ENCODE measurements at regions not wholly inside any gene's neighbourhood (a gene's known extent, or its start where the extent isn't known, plus 50 kb on each side); places are given as distances from the start of the nearest gene placed in this dataset.

DNA sequence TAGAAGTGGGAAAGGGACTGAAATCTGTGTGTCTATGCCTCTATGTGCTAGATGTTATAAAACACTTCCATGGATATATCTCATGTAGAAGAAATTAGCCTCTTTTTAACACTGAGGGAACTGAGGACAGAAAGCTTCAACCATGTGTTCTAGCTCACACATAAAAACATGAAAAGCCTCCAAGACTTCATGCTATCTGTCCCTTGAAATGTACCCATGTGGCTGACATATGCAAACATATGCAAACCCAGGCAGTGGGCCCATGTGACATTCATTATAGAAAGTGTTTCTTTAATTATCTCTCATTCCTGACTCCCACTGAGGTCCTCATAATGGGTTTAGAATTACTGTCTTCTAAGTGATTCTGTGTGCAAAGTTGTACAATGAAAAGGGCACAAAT lies 134.7 kb upstream of the MAF start:
- intact Hi-C loops (cut with DNase I; ENCODE audit: low total_unique reads), result no loop called here
- Histone ChIP-seq H3K4me3 (no peak overlapping the region), H3K36me3 (no peaks in the 10 kb centered on the region), H3K4me1 (no peaks in the 10 kb centered on the region), H3K27ac (no peak overlapping the region), H3K27me3 (no peaks in the 10 kb centered on the region), H3K9me3 (no peaks in the 10 kb centered on the region)
- DNase-seq, result no peak
- TF ChIP-seq CTCF (IDR thresholded peaks at IDR 0.05), result no peak

GRCh38 chr16:79734721-79735120 lies 134.2 kb upstream of the MAF start:
- TF ChIP-seq CTCF (IDR thresholded peaks at IDR 0.05), result no peak
- H3K9me3 ChIP-seq, result no peaks in the 10 kb centered on the region
- no peak overlapping the region for H3K4me3 ChIP-seq
- DNase-seq, result no peak
- H3K4me1 ChIP-seq, result no peaks in the 10 kb centered on the region
- intact Hi-C loops (cut with DNase I; ENCODE audit: low total_unique reads), result no loop called here
- H3K27me3 ChIP-seq, result no peaks in the 10 kb centered on the region
- H3K36me3 ChIP-seq, result no peaks in the 10 kb centered on the region
- no peak overlapping the region for H3K27ac ChIP-seq

DNA sequence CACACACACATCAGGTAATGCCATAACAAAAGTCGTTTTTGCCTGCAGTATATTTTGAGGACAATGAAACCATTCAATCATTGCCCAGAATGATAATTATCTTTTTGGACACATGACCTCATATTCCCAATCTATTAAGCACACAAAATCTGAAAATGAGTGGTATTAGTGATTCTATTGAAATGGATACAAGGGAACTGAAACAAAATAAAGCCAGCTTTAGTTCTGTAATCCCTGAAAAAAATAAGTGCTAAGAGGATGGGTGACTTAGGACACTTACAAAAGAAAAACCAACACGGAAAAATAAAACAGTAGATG lies 128.3 kb upstream of the MAF start:
- TF ChIP-seq CTCF (IDR thresholded peaks at IDR 0.05), result no peak
- Histone ChIP-seq H3K9me3 (no peaks in the 10 kb centered on the region), H3K4me3 (no peak overlapping the region), H3K36me3 (no peaks in the 10 kb centered on the region), H3K27ac (no peak overlapping the region), H3K27me3 (no peaks in the 10 kb centered on the region), H3K4me1 (peaks cover 0 to 4% (median 0%) of the 10 kb centered on the region in 4 donors)
- intact Hi-C loops (cut with DNase I; ENCODE audit: low total_unique reads), result no loop called here
- DNase-seq, result no peak

GRCh38 chr16:79728048-79728922 lies 127.7 kb upstream of the MAF start:
- DNase-seq, result no peak
- intact Hi-C loops (cut with DNase I; ENCODE audit: low total_unique reads), result no loop called here
- Histone ChIP-seq H3K27ac (no peak overlapping the region), H3K36me3 (no peaks in the 10 kb centered on the region), H3K27me3 (no peaks in the 10 kb centered on the region), H3K9me3 (no peaks in the 10 kb centered on the region), H3K4me3 (no peak overlapping the region), H3K4me1 (peaks cover 0 to 4% (median 0%) of the 10 kb centered on the region in 4 donors)
- TF ChIP-seq CTCF (IDR thresholded peaks at IDR 0.05), result no peak

GRCh38 chr16:79726902-79727301 lies 126.4 kb upstream of the MAF start:
- H3K27me3 ChIP-seq, result no peaks in the 10 kb centered on the region
- no peaks in the 10 kb centered on the region for H3K36me3 ChIP-seq
- H3K27ac ChIP-seq, result no peak overlapping the region
- no peak for TF ChIP-seq CTCF (IDR thresholded peaks at IDR 0.05)
- H3K4me1 ChIP-seq, result peaks cover 0 to 10% (median 5%) of the 10 kb centered on the region in 4 donors
- no peaks in the 10 kb centered on the region for H3K9me3 ChIP-seq
- intact Hi-C loops (cut with DNase I; ENCODE audit: low total_unique reads), result no loop called here
- DNase-seq, result no peak
- no peak overlapping the region for H3K4me3 ChIP-seq
